ENCODE measurements at regions not wholly inside any gene's neighbourhood (a gene's known extent, or its start where the extent isn't known, plus 50 kb on each side); places are given as distances from the start of the nearest gene placed in this dataset.
"Not testable (repeated sequence)": the region's sequence is repeated elsewhere in the genome, so short reads cannot be mapped to it uniquely, and the experiment has no call there.

DNA sequence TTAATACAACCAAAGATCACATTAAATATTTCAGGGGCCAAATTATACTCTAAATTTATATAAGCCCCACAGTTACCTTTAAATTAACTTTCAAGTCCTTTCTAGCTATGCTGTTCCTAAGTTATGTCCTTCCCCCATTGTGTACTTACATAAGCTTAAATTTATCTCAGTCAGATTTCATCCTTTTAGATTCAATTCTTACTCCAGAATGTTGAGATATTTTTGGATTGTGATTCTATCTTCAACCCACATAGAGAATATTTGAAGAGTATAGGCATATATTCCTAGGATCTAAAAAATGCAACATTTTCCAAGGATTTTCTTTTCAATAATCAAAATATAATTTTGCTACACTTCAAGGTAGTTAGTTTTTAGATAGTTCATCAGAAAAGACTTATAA lies 242.8 kb downstream of the KCNE4 start:
- H3K4me3 ChIP-seq (ENCODE audit: low read length) = no peak overlapping the region
- no peaks in the 10 kb centered on the region for H3K79me2 ChIP-seq (ENCODE audit: low read length)
- H3K9ac ChIP-seq (ENCODE audit: low read length) = no peak overlapping the region
- no peak overlapping the region for H3K27ac ChIP-seq (ENCODE audit: low read length)
- no peak overlapping the region for H3K4me2 ChIP-seq (ENCODE audit: low read length)
- TF ChIP-seq, protein P1, sequence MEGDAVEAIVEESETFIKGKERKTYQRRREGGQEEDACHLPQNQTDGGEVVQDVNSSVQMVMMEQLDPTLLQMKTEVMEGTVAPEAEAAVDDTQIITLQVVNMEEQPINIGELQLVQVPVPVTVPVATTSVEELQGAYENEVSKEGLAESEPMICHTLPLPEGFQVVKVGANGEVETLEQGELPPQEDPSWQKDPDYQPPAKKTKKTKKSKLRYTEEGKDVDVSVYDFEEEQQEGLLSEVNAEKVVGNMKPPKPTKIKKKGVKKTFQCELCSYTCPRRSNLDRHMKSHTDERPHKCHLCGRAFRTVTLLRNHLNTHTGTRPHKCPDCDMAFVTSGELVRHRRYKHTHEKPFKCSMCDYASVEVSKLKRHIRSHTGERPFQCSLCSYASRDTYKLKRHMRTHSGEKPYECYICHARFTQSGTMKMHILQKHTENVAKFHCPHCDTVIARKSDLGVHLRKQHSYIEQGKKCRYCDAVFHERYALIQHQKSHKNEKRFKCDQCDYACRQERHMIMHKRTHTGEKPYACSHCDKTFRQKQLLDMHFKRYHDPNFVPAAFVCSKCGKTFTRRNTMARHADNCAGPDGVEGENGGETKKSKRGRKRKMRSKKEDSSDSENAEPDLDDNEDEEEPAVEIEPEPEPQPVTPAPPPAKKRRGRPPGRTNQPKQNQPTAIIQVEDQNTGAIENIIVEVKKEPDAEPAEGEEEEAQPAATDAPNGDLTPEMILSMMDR (IDR thresholded peaks at IDR 0.05; ENCODE audit: low read depth, low read length) = no peak
- no peak for TF ChIP-seq EZH2phosphoT487 (IDR thresholded peaks at IDR 0.05; ENCODE audit: low read depth)
- H3K9me3 ChIP-seq (ENCODE audit: insufficient read depth, low read length) = no peaks in the 10 kb centered on the region
- no peaks in the 10 kb centered on the region for H3K4me1 ChIP-seq (ENCODE audit: low read length)
- no peaks in the 10 kb centered on the region for H3K36me3 ChIP-seq (replicated peaks; ENCODE audit: low read depth, low read length)
- no peak overlapping the region for H2AFZ ChIP-seq (ENCODE audit: low read depth, low read length)
- no peaks in the 10 kb centered on the region for H3K27me3 ChIP-seq (ENCODE audit: low read depth, low read length)
- no peaks in the 10 kb centered on the region for H4K20me1 ChIP-seq (ENCODE audit: insufficient read depth, low read length)

DNA sequence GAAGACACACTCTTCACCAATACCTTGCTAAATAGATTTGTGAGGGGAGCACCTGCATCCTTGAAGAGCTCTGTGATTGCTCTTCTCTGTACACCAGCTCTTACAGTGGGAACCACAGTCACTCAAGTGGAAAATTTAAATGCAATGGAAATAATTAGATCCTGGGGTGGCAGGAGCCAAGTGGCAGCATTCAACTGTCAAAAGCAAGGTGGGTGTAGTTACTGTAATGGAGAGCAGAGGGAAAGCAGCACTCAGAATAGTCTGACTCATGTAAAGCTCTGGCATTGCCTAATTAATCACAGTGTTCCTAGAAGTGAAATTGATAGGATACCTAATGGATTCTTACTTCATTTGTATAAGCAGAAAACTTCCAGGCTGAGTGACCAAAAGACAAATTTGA lies 245.8 kb downstream of the KCNE4 start:
- no peak overlapping the region for H2AFZ ChIP-seq (ENCODE audit: low read depth, low read length)
- H3K4me3 ChIP-seq (ENCODE audit: low read length) = no peak overlapping the region
- no peaks in the 10 kb centered on the region for H4K20me1 ChIP-seq (ENCODE audit: insufficient read depth, low read length)
- no peaks in the 10 kb centered on the region for H3K36me3 ChIP-seq (replicated peaks; ENCODE audit: low read depth, low read length)
- no peaks in the 10 kb centered on the region for H3K4me1 ChIP-seq (ENCODE audit: low read length)
- H3K9ac ChIP-seq (ENCODE audit: low read length) = no peak overlapping the region
- no peaks in the 10 kb centered on the region for H3K79me2 ChIP-seq (ENCODE audit: low read length)
- no peak overlapping the region for H3K27ac ChIP-seq (ENCODE audit: low read length)
- H3K27me3 ChIP-seq (ENCODE audit: low read depth, low read length) = no peaks in the 10 kb centered on the region
- no peaks in the 10 kb centered on the region for H3K9me3 ChIP-seq (ENCODE audit: insufficient read depth, low read length)
- no peak overlapping the region for H3K4me2 ChIP-seq (ENCODE audit: low read length)
- TF ChIP-seq, protein P1 (IDR thresholded peaks at IDR 0.05; ENCODE audit: low read depth, low read length) = no peak
- no peak for TF ChIP-seq EZH2phosphoT487 (IDR thresholded peaks at IDR 0.05; ENCODE audit: low read depth)

DNA sequence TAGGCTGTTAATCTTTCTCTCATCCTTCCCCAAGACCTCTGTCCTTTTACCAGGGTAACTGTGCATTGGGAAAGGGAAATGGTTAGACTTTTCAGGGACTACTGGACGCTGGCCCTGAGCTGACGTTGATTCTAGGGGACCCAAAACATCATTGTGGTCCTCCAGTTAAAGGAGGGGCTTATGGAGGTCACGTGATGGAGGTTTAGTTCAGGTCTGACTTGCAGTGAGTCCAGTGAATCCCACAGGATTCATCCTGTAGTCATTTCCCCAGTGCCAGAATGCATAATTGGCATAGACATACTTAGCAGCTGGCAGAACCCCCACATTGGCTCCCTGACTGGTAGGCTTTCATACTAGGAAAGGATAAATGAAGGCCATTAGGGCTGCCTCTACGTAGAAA lies 246.3 kb downstream of the KCNE4 start:
- not testable (repeated sequence) for H3K27me3 ChIP-seq (ENCODE audit: low read depth, low read length); H4K20me1 ChIP-seq (ENCODE audit: insufficient read depth, low read length); H3K79me2 ChIP-seq (ENCODE audit: low read length)

DNA sequence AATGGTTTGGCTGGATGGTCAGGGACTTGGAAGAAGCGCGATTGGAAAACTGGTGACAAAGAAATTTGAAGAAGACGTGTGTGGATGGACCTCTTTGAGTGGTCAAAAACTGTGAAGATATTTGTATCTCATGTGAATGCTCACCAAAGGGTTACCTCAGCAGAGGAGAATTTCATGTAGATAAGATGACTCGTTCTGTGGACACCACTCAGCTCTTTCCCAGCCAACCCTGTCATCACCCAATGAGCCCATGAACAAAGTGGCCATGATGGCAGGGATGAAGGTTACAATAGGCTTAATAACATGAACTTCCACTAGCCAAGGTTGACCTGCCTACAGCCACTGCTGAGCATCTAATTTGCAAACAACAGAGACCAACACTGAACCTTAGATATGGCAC lies 248.3 kb downstream of the KCNE4 start:
- H3K9me3 ChIP-seq (ENCODE audit: insufficient read depth, low read length) = no peaks in the 10 kb centered on the region
- no peak overlapping the region for H2AFZ ChIP-seq (ENCODE audit: low read depth, low read length)
- no peak overlapping the region for H3K27ac ChIP-seq (ENCODE audit: low read length)
- H3K9ac ChIP-seq (ENCODE audit: low read length) = no peak overlapping the region
- H3K4me2 ChIP-seq (ENCODE audit: low read length) = no peak overlapping the region
- H4K20me1 ChIP-seq (ENCODE audit: insufficient read depth, low read length) = no peaks in the 10 kb centered on the region
- no peak overlapping the region for H3K4me3 ChIP-seq (ENCODE audit: low read length)
- H3K27me3 ChIP-seq (ENCODE audit: low read depth, low read length) = no peaks in the 10 kb centered on the region
- TF ChIP-seq, protein P1 (IDR thresholded peaks at IDR 0.05; ENCODE audit: low read depth, low read length) = no peak
- TF ChIP-seq EZH2phosphoT487 (IDR thresholded peaks at IDR 0.05; ENCODE audit: low read depth) = no peak
- no peaks in the 10 kb centered on the region for H3K79me2 ChIP-seq (ENCODE audit: low read length)
- no peaks in the 10 kb centered on the region for H3K36me3 ChIP-seq (replicated peaks; ENCODE audit: low read depth, low read length)
- no peaks in the 10 kb centered on the region for H3K4me1 ChIP-seq (ENCODE audit: low read length)

More for the DNA sequence above, 246.3 kb downstream of the KCNE4 start:
- H3K4me3 ChIP-seq (ENCODE audit: low read length); H3K9me3 ChIP-seq (ENCODE audit: insufficient read depth, low read length); H3K9ac ChIP-seq (ENCODE audit: low read length); H3K27ac ChIP-seq (ENCODE audit: low read length); H3K36me3 ChIP-seq (replicated peaks; ENCODE audit: low read depth, low read length); H3K4me1 ChIP-seq (ENCODE audit: low read length); H2AFZ ChIP-seq (ENCODE audit: low read depth, low read length); H3K4me2 ChIP-seq (ENCODE audit: low read length): not testable (repeated sequence)

DNA sequence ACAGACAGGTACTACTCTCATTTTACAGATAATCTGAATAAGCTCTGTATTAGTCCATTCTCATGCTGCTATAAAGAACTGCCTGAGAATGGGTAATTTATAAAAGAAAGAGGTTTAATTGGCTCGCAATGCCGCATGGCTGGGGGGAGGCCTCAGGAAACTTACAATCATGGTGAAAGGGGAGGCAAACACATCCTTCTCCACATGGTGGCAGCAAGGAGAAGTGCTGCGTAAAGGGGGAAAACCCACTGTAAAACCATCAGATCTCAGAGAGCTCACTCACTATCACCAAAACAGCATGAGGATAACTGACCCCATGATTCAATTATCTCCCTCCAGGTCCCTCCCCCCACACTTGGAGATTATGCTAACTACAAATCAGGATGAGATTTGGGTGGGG lies 254.4 kb downstream of the KCNE4 start:
- H3K27me3 ChIP-seq (ENCODE audit: low read depth, low read length) = no peaks in the 10 kb centered on the region
- H3K36me3 ChIP-seq (replicated peaks; ENCODE audit: low read depth, low read length) = no peaks in the 10 kb centered on the region
- H3K4me1 ChIP-seq (ENCODE audit: low read length) = peaks cover 4% of the 10 kb centered on the region; the same call in 1 of the 2 replicates
- no peak overlapping the region for H3K27ac ChIP-seq (ENCODE audit: low read length)
- H3K9me3 ChIP-seq (ENCODE audit: insufficient read depth, low read length) = no peaks in the 10 kb centered on the region
- H2AFZ ChIP-seq (ENCODE audit: low read depth, low read length) = no peak overlapping the region
- H3K79me2 ChIP-seq (ENCODE audit: low read length) = no peaks in the 10 kb centered on the region
- H3K9ac ChIP-seq (ENCODE audit: low read length) = no peak overlapping the region
- H4K20me1 ChIP-seq (ENCODE audit: insufficient read depth, low read length) = no peaks in the 10 kb centered on the region
- H3K4me2 ChIP-seq (ENCODE audit: low read length) = no peak overlapping the region
- no peak overlapping the region for H3K4me3 ChIP-seq (ENCODE audit: low read length)
- TF ChIP-seq, protein P1 (IDR thresholded peaks at IDR 0.05; ENCODE audit: low read depth, low read length) = peak; percentile 56
- TF ChIP-seq EZH2phosphoT487 (IDR thresholded peaks at IDR 0.05; ENCODE audit: low read depth) = no peak

All from OCI-LY3 (cell line).